Fibroblast of lung (primary cell): ENCODE measurements at regions not wholly inside any gene's neighbourhood (a gene's known extent, or its start where the extent isn't known, plus 50 kb on each side); places are given as distances from the start of the nearest gene placed in this dataset.

Experiments used
- EZH2 ChIP-seq: IDR thresholded peaks from 2 replicates; pipeline ENCODE4 v1.5.1; 2012; ENCODE audit warnings: low read length, control low read depth, mild to moderate bottlenecking; ENCODE audit errors: missing control alignments
- TF ChIP-seq, protein P1 (sequence below), 2 donors: IDR thresholded peaks in 1 of 2; conservative IDR thresholded peaks in 1 of 2; 1 replicate in 1 of 2; 2 replicates in 1 of 2; pipeline ENCODE4 v1.5.1; 2011 to 2012; ENCODE audit warnings: low read length in 2 of 2, control low read depth in 1 of 2, inconsistent platforms in 1 of 2, low read depth in 1 of 2, mild to moderate bottlenecking in 1 of 2

- TF ChIP-seq, protein P1, sequence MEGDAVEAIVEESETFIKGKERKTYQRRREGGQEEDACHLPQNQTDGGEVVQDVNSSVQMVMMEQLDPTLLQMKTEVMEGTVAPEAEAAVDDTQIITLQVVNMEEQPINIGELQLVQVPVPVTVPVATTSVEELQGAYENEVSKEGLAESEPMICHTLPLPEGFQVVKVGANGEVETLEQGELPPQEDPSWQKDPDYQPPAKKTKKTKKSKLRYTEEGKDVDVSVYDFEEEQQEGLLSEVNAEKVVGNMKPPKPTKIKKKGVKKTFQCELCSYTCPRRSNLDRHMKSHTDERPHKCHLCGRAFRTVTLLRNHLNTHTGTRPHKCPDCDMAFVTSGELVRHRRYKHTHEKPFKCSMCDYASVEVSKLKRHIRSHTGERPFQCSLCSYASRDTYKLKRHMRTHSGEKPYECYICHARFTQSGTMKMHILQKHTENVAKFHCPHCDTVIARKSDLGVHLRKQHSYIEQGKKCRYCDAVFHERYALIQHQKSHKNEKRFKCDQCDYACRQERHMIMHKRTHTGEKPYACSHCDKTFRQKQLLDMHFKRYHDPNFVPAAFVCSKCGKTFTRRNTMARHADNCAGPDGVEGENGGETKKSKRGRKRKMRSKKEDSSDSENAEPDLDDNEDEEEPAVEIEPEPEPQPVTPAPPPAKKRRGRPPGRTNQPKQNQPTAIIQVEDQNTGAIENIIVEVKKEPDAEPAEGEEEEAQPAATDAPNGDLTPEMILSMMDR (conservative IDR thresholded peaks at IDR 0.05 in 1 of 2, IDR thresholded peaks at IDR 0.05 in 1 of 2; ENCODE audit: low read depth in 1 of 2, low read length in 2 of 2): no peak
- TF ChIP-seq EZH2: no peak
These were observed 59.8 kb upstream of the FNDC1 start for GRCh38 chr6:159109391-159109790.
